ENCODE measurements at regions not wholly inside any gene's neighbourhood (a gene's known extent, or its start where the extent isn't known, plus 50 kb on each side); places are given as distances from the start of the nearest gene placed in this dataset.
A peak's percentile ranks its signal among the peaks of the same experiment; 100 is the strongest.

- no peak for ATAC-seq
- no peak overlapping the region for H3K4me2 ChIP-seq
- no peak overlapping the region for H3K4me3 Mint-ChIP-seq
Observed at GRCh38 chr16:79287424-79287917, 313.1 kb downstream of the MAF start.

More at GRCh38 chr16:79287424-79287917, 313.1 kb downstream of the MAF start:
- H3K27me3 Mint-ChIP-seq (ENCODE audit: insufficient read depth, low read depth, poor library complexity): peaks cover 2% of the 10 kb centered on the region
- Histone ChIP-seq H3K27me3 (ENCODE audit: insufficient read depth) (no peaks in the 10 kb centered on the region), H3K4me3 (no peak overlapping the region), H3K36me3 (ENCODE audit: insufficient read depth) (no peaks in the 10 kb centered on the region), H4K20me1 (replicated peaks; ENCODE audit: insufficient read depth) (no peaks in the 10 kb centered on the region), H3K27ac (ENCODE audit: low read depth) (no peak overlapping the region), H3K9me2 (ENCODE audit: insufficient read depth) (no peaks in the 10 kb centered on the region; the same call in 1 of the 2 replicates), H2AFZ (peak overlapping the region; percentile 80), H3K79me2 (replicated peaks; ENCODE audit: insufficient read depth) (no peaks in the 10 kb centered on the region), H3K4me1 (ENCODE audit: insufficient read depth) (peaks cover 18% of the 10 kb centered on the region; the same call in 1 of the 2 replicates), H3F3A (replicated peaks; ENCODE audit: low read depth) (no peaks in the 10 kb centered on the region)
- peaks cover 17% of the 10 kb centered on the region for H3K4me1 Mint-ChIP-seq
- H3K36me3 Mint-ChIP-seq (ENCODE audit: low read depth): no peaks in the 10 kb centered on the region
- no peak for DNase-seq (ENCODE audit: low spot score)
- no peak overlapping the region; the same call in 1 of the 2 replicates for H3K27ac Mint-ChIP-seq
- no peaks in the 10 kb centered on the region for H3K9me3 Mint-ChIP-seq
- TF ChIP-seq NANOG (IDR thresholded peaks at IDR 0.05; ENCODE audit: borderline replicate concordance) (no peak), JUNB (IDR thresholded peaks at IDR 0.05; ENCODE audit: unreplicated experiment) (no peak), POLR2AphosphoS5 (IDR thresholded peaks at IDR 0.05; ENCODE audit: low read depth) (no peak), EZH2phosphoT487 (IDR thresholded peaks at IDR 0.05; ENCODE audit: unreplicated experiment) (no peak), CREB1 (CRISPR knock-in tag; IDR thresholded peaks at IDR 0.05; ENCODE audit: low read depth) (no peak), ZNF114 (CRISPR knock-in tag; IDR thresholded peaks at IDR 0.05) (no peak), REST (IDR thresholded peaks at IDR 0.05; ENCODE audit: unreplicated experiment) (no peak), ETS1 (IDR thresholded peaks at IDR 0.05) (no peak)
